ENCODE measurements at regions not wholly inside any gene's neighbourhood (a gene's known extent, or its start where the extent isn't known, plus 50 kb on each side); places are given as distances from the start of the nearest gene placed in this dataset.

GRCh38 chr9:135252980-135253304, 165.5 kb downstream of the OLFM1 start:
- Histone ChIP-seq H2AFZ (ENCODE audit: insufficient read depth, low read length, poor library complexity) (no peak overlapping the region), H4K12ac (ENCODE audit: low read depth, low read length) (no peak overlapping the region), H2BK12ac (ENCODE audit: low read length) (no peak overlapping the region), H3K27ac (ENCODE audit: low read depth, low read length) (no peak overlapping the region), H4K8ac (ENCODE audit: low read depth, low read length) (no peak overlapping the region), H2BK5ac (ENCODE audit: low read depth, low read length, poor library complexity) (no peak overlapping the region), H3K27me3 (ENCODE audit: insufficient read depth, low read length) (no peaks in the 10 kb centered on the region), H3K9ac (ENCODE audit: low read length) (no peak overlapping the region), H2BK120ac (ENCODE audit: insufficient read depth, low read length, poor library complexity) (no peak overlapping the region), H3K4ac (ENCODE audit: low read depth, low read length) (no peak overlapping the region), H3K4me2 (ENCODE audit: low read length) (no peak overlapping the region), H3K36me3 (ENCODE audit: control insufficient read depth in 1 of 2, insufficient read depth in 2 of 2, low read length in 2 of 2) (no peaks in the 10 kb centered on the region), H3K14ac (ENCODE audit: low read length) (no peak overlapping the region), H3K23ac (ENCODE audit: low read length) (no peak overlapping the region), H3K79me1 (ENCODE audit: low read length) (no peaks in the 10 kb centered on the region), H3K79me2 (ENCODE audit: control insufficient read depth, insufficient read depth, low read length, poor library complexity) (no peaks in the 10 kb centered on the region), H2AK5ac (ENCODE audit: low read length) (no peak overlapping the region), H4K91ac (ENCODE audit: low read depth, low read length) (no peak overlapping the region), H3K4me3 (ENCODE audit: low read depth, low read length) (no peak overlapping the region), H3K9me3 (ENCODE audit: insufficient read depth, low read depth, low read length) (peaks cover 5% of the 10 kb centered on the region), H3K18ac (ENCODE audit: low read length) (no peak overlapping the region), H3K4me1 (ENCODE audit: control insufficient read depth in 1 of 2, insufficient read depth in 2 of 2, low read length in 2 of 2) (no peaks in the 10 kb centered on the region)
- no CpG with 5 or more reads among the region's 9 CpGs for WGBS (ENCODE audit: extremely low coverage, insufficient coverage, insufficient read length)
- DNase-seq, result no peak

- Histone ChIP-seq H2BK120ac (ENCODE audit: insufficient read depth, low read length, poor library complexity) (no peak overlapping the region), H3K23ac (ENCODE audit: low read length) (no peak overlapping the region), H3K9ac (ENCODE audit: low read length) (no peak overlapping the region), H3K14ac (ENCODE audit: low read length) (no peak overlapping the region), H3K4me1 (ENCODE audit: control insufficient read depth in 1 of 2, insufficient read depth in 2 of 2, low read length in 2 of 2) (no peaks in the 10 kb centered on the region), H3K79me1 (ENCODE audit: low read length) (no peaks in the 10 kb centered on the region), H2AFZ (ENCODE audit: insufficient read depth, low read length, poor library complexity) (no peak overlapping the region), H3K4me2 (ENCODE audit: low read length) (no peak overlapping the region), H3K9me3 (ENCODE audit: insufficient read depth, low read depth, low read length) (peaks cover 5% of the 10 kb centered on the region), H2BK5ac (ENCODE audit: low read depth, low read length, poor library complexity) (no peak overlapping the region), H4K8ac (ENCODE audit: low read depth, low read length) (no peak overlapping the region), H3K36me3 (ENCODE audit: control insufficient read depth in 1 of 2, insufficient read depth in 2 of 2, low read length in 2 of 2) (no peaks in the 10 kb centered on the region), H3K4me3 (ENCODE audit: low read depth, low read length) (no peak overlapping the region), H3K27ac (ENCODE audit: low read depth, low read length) (no peak overlapping the region), H3K18ac (ENCODE audit: low read length) (no peak overlapping the region), H4K91ac (ENCODE audit: low read depth, low read length) (no peak overlapping the region), H3K27me3 (ENCODE audit: insufficient read depth, low read length) (no peaks in the 10 kb centered on the region), H4K12ac (ENCODE audit: low read depth, low read length) (no peak overlapping the region), H2BK12ac (ENCODE audit: low read length) (no peak overlapping the region), H2AK5ac (ENCODE audit: low read length) (no peak overlapping the region), H3K4ac (ENCODE audit: low read depth, low read length) (no peak overlapping the region), H3K79me2 (ENCODE audit: control insufficient read depth, insufficient read depth, low read length, poor library complexity) (no peaks in the 10 kb centered on the region)
- no CpG with 5 or more reads among the region's 31 CpGs for WGBS (ENCODE audit: extremely low coverage, insufficient coverage, insufficient read length)
- no peak for DNase-seq
Measured at GRCh38 chr9:135253305-135254004, 166.0 kb downstream of the OLFM1 start.

GRCh38 chr9:135254176-135255032, 166.9 kb downstream of the OLFM1 start:
- H3K4ac ChIP-seq (ENCODE audit: low read depth, low read length), result no peak overlapping the region
- H3K4me1 ChIP-seq (ENCODE audit: control insufficient read depth in 1 of 2, insufficient read depth in 2 of 2, low read length in 2 of 2), result no peaks in the 10 kb centered on the region
- no peaks in the 10 kb centered on the region for H3K79me2 ChIP-seq (ENCODE audit: control insufficient read depth, insufficient read depth, low read length, poor library complexity)
- no peak overlapping the region for H2BK5ac ChIP-seq (ENCODE audit: low read depth, low read length, poor library complexity)
- H2BK12ac ChIP-seq (ENCODE audit: low read length), result no peak overlapping the region
- no peak overlapping the region for H3K23ac ChIP-seq (ENCODE audit: low read length)
- H3K27ac ChIP-seq (ENCODE audit: low read depth, low read length), result no peak overlapping the region
- H3K4me3 ChIP-seq (ENCODE audit: low read depth, low read length), result no peak overlapping the region
- no peak overlapping the region for H3K18ac ChIP-seq (ENCODE audit: low read length)
- no peak overlapping the region for H4K8ac ChIP-seq (ENCODE audit: low read depth, low read length)
- no peaks in the 10 kb centered on the region for H3K79me1 ChIP-seq (ENCODE audit: low read length)
- no CpG with 5 or more reads among the region's 25 CpGs for WGBS (ENCODE audit: extremely low coverage, insufficient coverage, insufficient read length)
- H2BK120ac ChIP-seq (ENCODE audit: insufficient read depth, low read length, poor library complexity), result no peak overlapping the region
- no peak overlapping the region for H3K14ac ChIP-seq (ENCODE audit: low read length)
- no peak overlapping the region for H4K91ac ChIP-seq (ENCODE audit: low read depth, low read length)
- no peak overlapping the region for H2AFZ ChIP-seq (ENCODE audit: insufficient read depth, low read length, poor library complexity)
- DNase-seq, result no peak
- H2AK5ac ChIP-seq (ENCODE audit: low read length), result no peak overlapping the region
- H4K12ac ChIP-seq (ENCODE audit: low read depth, low read length), result no peak overlapping the region
- peaks cover 11% of the 10 kb centered on the region for H3K9me3 ChIP-seq (ENCODE audit: insufficient read depth, low read depth, low read length)
- H3K9ac ChIP-seq (ENCODE audit: low read length), result no peak overlapping the region
- H3K36me3 ChIP-seq (ENCODE audit: control insufficient read depth in 1 of 2, insufficient read depth in 2 of 2, low read length in 2 of 2), result no peaks in the 10 kb centered on the region
- no peaks in the 10 kb centered on the region for H3K27me3 ChIP-seq (ENCODE audit: insufficient read depth, low read length)
- H3K4me2 ChIP-seq (ENCODE audit: low read length), result no peak overlapping the region

- Histone ChIP-seq H3K79me1 (ENCODE audit: low read length) (no peaks in the 10 kb centered on the region), H2AK5ac (ENCODE audit: low read length) (no peak overlapping the region), H2BK5ac (ENCODE audit: low read depth, low read length, poor library complexity) (no peak overlapping the region), H3K36me3 (ENCODE audit: control insufficient read depth in 1 of 2, insufficient read depth in 2 of 2, low read length in 2 of 2) (no peaks in the 10 kb centered on the region), H3K4ac (ENCODE audit: low read depth, low read length) (no peak overlapping the region), H3K27me3 (ENCODE audit: insufficient read depth, low read length) (no peaks in the 10 kb centered on the region), H2BK120ac (ENCODE audit: insufficient read depth, low read length, poor library complexity) (no peak overlapping the region), H4K12ac (ENCODE audit: low read depth, low read length) (no peak overlapping the region), H3K23ac (ENCODE audit: low read length) (no peak overlapping the region), H2AFZ (ENCODE audit: insufficient read depth, low read length, poor library complexity) (no peak overlapping the region), H3K27ac (ENCODE audit: low read depth, low read length) (no peak overlapping the region), H3K79me2 (ENCODE audit: control insufficient read depth, insufficient read depth, low read length, poor library complexity) (no peaks in the 10 kb centered on the region), H3K4me3 (ENCODE audit: low read depth, low read length) (no peak overlapping the region), H3K14ac (ENCODE audit: low read length) (no peak overlapping the region), H3K18ac (ENCODE audit: low read length) (no peak overlapping the region), H4K8ac (ENCODE audit: low read depth, low read length) (no peak overlapping the region), H3K4me1 (ENCODE audit: control insufficient read depth in 1 of 2, insufficient read depth in 2 of 2, low read length in 2 of 2) (no peaks in the 10 kb centered on the region), H4K91ac (ENCODE audit: low read depth, low read length) (no peak overlapping the region), H3K9me3 (ENCODE audit: insufficient read depth, low read depth, low read length) (peaks cover 11% of the 10 kb centered on the region), H3K4me2 (ENCODE audit: low read length) (no peak overlapping the region), H3K9ac (ENCODE audit: low read length) (no peak overlapping the region), H2BK12ac (ENCODE audit: low read length) (no peak overlapping the region)
- no peak for DNase-seq
- WGBS (ENCODE audit: extremely low coverage, insufficient coverage, insufficient read length), result no CpG with 5 or more reads among the region's 23 CpGs
Measured at GRCh38 chr9:135255033-135255840, 167.8 kb downstream of the OLFM1 start.

Measured in trophoblast cell (in vitro differentiated cells and primary cell).